ENCODE measurements at regions not wholly inside any gene's neighbourhood (a gene's known extent, or its start where the extent isn't known, plus 50 kb on each side); places are given as distances from the start of the nearest gene placed in this dataset.

GRCh38 chr9:82679472-82679871, 383.5 kb downstream of the RASEF start:
- no peaks in the 10 kb centered on the region for H3K27me3 Mint-ChIP-seq (ENCODE audit: low read depth in 3 of 3)
- no peaks in the 10 kb centered on the region for H3K4me1 Mint-ChIP-seq
- Histone ChIP-seq H3K4me2 (replicated peaks; ENCODE audit: extremely low read depth, low read length, poor library complexity, severe bottlenecking) (no peak overlapping the region), H3K27ac (ENCODE audit: low read depth in 1 of 2, low read length in 2 of 2) (no peak overlapping the region), H3K4me1 (ENCODE audit: control insufficient read depth in 1 of 2, insufficient read depth in 2 of 2, low read length in 2 of 2) (no peaks in the 10 kb centered on the region), H2AFZ (ENCODE audit: insufficient read depth, low read depth, low read length, poor library complexity, severe bottlenecking) (no peak overlapping the region), H3K9me3 (replicated peaks in 1 of 2; ENCODE audit: control insufficient read depth in 1 of 2, insufficient read depth in 1 of 2, low read length in 2 of 2) (no peaks in the 10 kb centered on the region), H4K20me1 (ENCODE audit: insufficient read depth, low read length) (no peaks in the 10 kb centered on the region), H3K4me3 (replicated peaks in 1 of 3; ENCODE audit: low read depth in 2 of 3, low read length in 3 of 3) (no peak overlapping the region), H3K36me3 (replicated peaks in 1 of 2; ENCODE audit: control insufficient read depth in 1 of 2, insufficient read depth in 2 of 2, low read length in 2 of 2) (no peaks in the 10 kb centered on the region), H3K9ac (ENCODE audit: insufficient read depth, low read length, poor library complexity, severe bottlenecking) (no peak overlapping the region), H3K79me2 (ENCODE audit: insufficient read depth, low read length) (no peaks in the 10 kb centered on the region), H3K27me3 (ENCODE audit: control insufficient read depth in 2 of 2, insufficient read depth in 2 of 2, low read length in 2 of 2) (no peaks in the 10 kb centered on the region)
- no peaks in the 10 kb centered on the region for H3K36me3 Mint-ChIP-seq
- no peak for DNase-seq
- H3K4me3 Mint-ChIP-seq, result no peak overlapping the region
- no peaks in the 10 kb centered on the region for H3K9me3 Mint-ChIP-seq
- 100% methylated on average over 1 of the region's 2 CpGs for WGBS (ENCODE audit: insufficient coverage)
- H3K27ac Mint-ChIP-seq, result no peak overlapping the region
- no peak for TF ChIP-seq CTCF (IDR thresholded peaks at IDR 0.05)
- intact Hi-C loops (cut with micrococcal nuclease), result no loop called here

- intact Hi-C loops (cut with micrococcal nuclease), result no loop called here
- H3K36me3 Mint-ChIP-seq, result no peaks in the 10 kb centered on the region
- Histone ChIP-seq H3K9ac (ENCODE audit: insufficient read depth, low read length, poor library complexity, severe bottlenecking) (no peak overlapping the region), H3K4me3 (replicated peaks in 1 of 3; ENCODE audit: low read depth in 2 of 3, low read length in 3 of 3) (no peak overlapping the region), H3K4me2 (replicated peaks; ENCODE audit: extremely low read depth, low read length, poor library complexity, severe bottlenecking) (no peak overlapping the region), H3K79me2 (ENCODE audit: insufficient read depth, low read length) (no peaks in the 10 kb centered on the region), H3K27ac (ENCODE audit: low read depth in 1 of 2, low read length in 2 of 2) (no peak overlapping the region), H2AFZ (ENCODE audit: insufficient read depth, low read depth, low read length, poor library complexity, severe bottlenecking) (no peak overlapping the region), H3K27me3 (ENCODE audit: control insufficient read depth in 2 of 2, insufficient read depth in 2 of 2, low read length in 2 of 2) (no peaks in the 10 kb centered on the region), H4K20me1 (ENCODE audit: insufficient read depth, low read length) (no peaks in the 10 kb centered on the region), H3K9me3 (replicated peaks in 1 of 2; ENCODE audit: control insufficient read depth in 1 of 2, insufficient read depth in 1 of 2, low read length in 2 of 2) (peaks cover 0 to 6% of the 10 kb centered on the region in 2 donors), H3K4me1 (ENCODE audit: control insufficient read depth in 1 of 2, insufficient read depth in 2 of 2, low read length in 2 of 2) (no peaks in the 10 kb centered on the region), H3K36me3 (replicated peaks in 1 of 2; ENCODE audit: control insufficient read depth in 1 of 2, insufficient read depth in 2 of 2, low read length in 2 of 2) (no peaks in the 10 kb centered on the region)
- no peaks in the 10 kb centered on the region for H3K4me1 Mint-ChIP-seq
- no peak overlapping the region for H3K4me3 Mint-ChIP-seq
- TF ChIP-seq CTCF (IDR thresholded peaks at IDR 0.05), result no peak
- no peak for DNase-seq
- H3K27ac Mint-ChIP-seq, result no peak overlapping the region
- H3K9me3 Mint-ChIP-seq, result peaks cover 0 to 6% (median under 1%) of the 10 kb centered on the region in 7 donors
- H3K27me3 Mint-ChIP-seq (ENCODE audit: low read depth in 3 of 3), result no peaks in the 10 kb centered on the region
- 89% methylated on average over 8 of the region's 13 CpGs for WGBS (ENCODE audit: insufficient coverage)
Measured at GRCh38 chr9:82680179-82680935, 382.6 kb downstream of the RASEF start.

All from CD14-positive monocyte (primary cell).